SKM-1 (cell line): ENCODE measurements at regions not wholly inside any gene's neighbourhood (a gene's known extent, or its start where the extent isn't known, plus 50 kb on each side); places are given as distances from the start of the nearest gene placed in this dataset.
"Not testable (repeated sequence)": the region's sequence is repeated elsewhere in the genome, so short reads cannot be mapped to it uniquely, and the experiment has no call there.

Experiments used
- DNase-seq: peaks from one replicate; lab custom pipeline; 2025; ENCODE audit not compliant: unreplicated experiment; lab: John Stamatoyannopoulos, UW

- no peak for DNase-seq
Measured at GRCh38 chr4:84024405-84024804, 474.7 kb downstream of the NKX6-1 start.

DNA sequence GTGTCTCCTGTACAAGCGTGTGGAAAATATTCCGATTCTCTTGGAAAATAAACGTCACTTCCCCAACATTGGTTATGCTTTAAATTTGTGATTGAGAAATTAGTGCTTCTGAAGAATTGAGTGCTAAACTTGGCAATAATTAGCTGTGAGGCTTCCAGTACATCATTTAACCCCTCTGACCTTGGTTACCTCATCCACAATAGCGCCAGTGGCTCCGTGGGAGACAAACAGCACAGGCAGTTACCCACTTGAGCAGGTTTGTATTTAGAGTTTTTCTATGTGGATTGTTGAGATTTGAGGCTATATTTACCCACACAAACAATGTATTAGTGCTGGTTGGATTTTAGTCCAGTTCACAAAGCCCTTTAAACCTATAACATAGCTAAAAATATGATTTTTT is 476.5 kb downstream of the NKX6-1 start:
- DNase-seq = no peak

- no peak for DNase-seq
Measured at GRCh38 chr4:84019626-84020025, 479.5 kb downstream of the NKX6-1 start.

DNA sequence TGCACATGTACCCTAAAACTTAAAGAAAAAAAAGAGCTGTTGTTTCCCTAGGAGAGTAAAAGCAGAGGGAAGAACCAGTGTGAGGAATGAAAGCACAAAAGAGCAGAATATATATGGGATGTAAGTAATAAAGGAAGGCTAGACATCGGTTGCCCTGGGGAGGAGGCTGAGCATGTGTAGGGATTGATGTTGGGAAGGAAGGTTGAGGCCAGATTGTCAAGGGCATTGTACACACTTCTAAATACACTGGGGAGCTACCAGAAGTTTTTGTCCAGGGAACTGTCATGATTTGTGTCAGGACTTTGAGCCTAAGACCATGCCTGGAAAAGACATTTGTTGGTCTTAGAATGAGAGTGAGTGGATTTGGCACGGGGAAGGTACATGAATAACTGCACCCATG is 467.1 kb downstream of the GPAT3 start:
- no peak for DNase-seq

DNA sequence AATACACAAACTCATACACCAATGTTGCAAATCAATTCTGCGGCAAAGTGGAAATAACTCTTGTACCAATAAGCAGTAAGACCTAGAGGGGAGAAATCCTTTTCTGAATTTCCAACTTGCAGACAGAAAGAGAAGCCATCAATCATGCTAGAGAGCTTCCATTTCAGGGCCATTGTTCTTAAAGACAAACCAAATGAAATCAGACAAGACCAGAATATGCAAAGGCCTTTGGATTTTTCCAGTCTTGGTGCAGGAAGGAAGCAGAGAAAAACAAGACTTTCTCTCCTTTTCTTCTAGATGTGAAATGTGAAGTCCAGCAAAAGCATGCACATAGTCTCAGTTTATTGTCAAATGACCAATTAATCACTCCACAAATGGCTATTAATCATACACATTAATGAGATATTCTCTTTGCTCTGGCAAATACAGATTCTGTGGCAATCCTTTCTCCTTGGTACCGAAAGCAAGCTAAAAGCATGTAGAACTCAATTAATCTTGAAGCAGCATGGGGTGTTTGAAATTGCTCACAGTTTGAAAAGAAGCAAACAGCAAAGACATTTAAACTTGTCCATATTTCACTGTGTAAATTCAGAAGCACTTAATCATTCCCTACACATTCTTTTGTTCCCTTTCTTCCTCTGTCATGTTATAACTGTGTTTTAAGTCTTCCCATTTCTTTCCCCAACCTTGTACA is 466.1 kb downstream of the GPAT3 start:
- no peak for DNase-seq

- DNase-seq = no peak
Measured at GRCh38 chr4:83996254-83996653, 460.3 kb downstream of the GPAT3 start.

DNA sequence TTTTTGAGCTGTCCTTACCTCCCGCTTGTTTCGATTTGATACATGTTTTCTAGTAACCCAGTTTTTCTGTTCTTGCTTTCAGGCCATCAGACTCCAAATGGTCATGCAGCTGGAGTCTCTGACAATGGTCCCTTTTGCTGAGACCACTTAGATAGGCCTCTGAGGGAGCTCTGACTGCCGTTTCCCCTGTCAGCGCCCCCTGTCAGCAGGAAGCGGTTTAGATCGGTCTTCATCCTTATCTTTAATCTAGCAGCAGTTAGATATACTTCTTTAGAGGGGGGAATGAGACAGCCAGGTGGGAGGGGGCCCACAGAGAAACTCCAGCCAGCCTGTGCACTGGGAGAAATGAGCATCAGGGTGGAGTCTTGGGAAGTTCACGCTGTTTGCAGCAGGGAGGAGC is 457.9 kb downstream of the GPAT3 start:
- DNase-seq = no peak

- no peak for DNase-seq
Measured at GRCh38 chr4:83989835-83990234, 453.9 kb downstream of the GPAT3 start.

- DNase-seq = no peak
Measured at GRCh38 chr4:83981156-83981555, 445.2 kb downstream of the GPAT3 start.

DNA sequence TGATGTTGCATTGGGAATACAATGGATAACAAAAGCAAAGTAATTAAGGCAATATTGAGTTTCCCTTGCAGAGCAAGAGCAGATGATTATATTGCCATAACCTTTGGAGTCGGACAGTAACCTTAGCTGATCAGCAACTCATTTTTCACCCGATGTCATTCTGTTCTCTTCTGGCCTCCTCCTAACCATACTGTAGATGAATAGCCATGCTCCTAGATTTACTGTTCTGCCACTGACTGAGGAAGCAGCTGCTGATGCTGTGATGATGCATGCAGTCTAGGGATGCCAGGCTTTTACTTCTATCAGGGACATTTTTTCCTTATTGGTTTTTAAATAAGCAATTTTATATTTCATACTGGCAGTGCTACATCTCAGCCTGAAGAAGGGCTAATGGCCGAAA is 443.9 kb downstream of the GPAT3 start:
- no peak for DNase-seq

DNA sequence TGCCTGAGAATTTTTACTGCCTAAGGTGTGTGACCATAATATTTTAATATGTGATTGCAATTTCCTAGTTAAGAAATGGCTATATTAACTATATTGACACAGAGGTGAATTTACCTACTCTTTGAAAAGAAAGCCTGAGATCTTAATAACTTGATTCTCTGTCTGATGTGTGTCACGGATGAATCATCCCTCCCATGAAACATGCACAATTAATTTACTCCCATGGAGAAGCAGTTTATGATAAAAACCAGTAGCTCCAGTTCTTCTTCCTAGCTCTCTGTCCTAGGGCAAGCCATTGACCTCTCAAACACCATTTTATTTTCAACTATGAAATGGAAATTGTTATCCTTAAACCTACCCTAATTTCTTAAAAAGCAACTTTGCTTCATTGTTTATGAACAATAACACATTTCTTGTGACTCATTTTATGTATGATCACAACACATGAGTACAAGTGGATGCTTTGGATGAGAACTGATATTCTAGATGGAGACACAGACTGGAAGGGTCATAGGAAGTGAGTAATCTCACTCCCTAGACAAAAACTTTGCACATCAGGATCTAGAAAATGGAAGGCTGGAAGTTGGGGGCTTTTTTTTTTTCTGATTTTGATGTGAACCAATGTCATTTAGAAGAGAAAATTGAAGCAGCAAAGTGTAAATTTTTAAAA is 438.3 kb downstream of the GPAT3 start:
- no peak for DNase-seq

DNA sequence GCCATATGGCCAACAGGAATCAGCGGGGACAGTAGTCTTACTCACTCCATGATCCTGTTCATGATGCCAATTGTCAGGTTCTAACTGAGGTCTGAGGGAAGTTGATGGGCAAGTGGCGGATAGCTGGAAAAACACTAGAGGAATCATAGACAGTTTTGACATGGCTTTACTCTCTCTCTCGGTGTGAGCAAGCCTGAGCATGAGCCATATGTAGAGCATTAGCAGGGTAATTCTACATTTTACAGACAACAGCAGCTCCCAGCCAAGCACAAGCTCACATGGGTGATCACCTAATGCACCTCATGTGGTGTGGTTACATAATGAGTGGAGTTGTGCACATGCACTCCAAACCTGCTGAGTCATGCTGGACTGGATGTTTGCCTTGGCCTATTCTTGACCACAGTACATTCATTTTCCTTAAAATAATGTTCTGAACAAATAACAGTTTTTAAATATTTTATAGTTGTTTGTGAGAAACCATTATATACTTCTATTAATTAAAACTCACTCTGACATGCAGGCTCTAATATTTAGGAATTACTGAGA is 429.2 kb downstream of the GPAT3 start:
- no peak for DNase-seq

- DNase-seq = no peak
Measured at GRCh38 chr4:83962492-83962891, 426.6 kb downstream of the GPAT3 start.

GRCh38 chr4:83961575-83961974 is 425.7 kb downstream of the GPAT3 start:
- DNase-seq = no peak

DNA sequence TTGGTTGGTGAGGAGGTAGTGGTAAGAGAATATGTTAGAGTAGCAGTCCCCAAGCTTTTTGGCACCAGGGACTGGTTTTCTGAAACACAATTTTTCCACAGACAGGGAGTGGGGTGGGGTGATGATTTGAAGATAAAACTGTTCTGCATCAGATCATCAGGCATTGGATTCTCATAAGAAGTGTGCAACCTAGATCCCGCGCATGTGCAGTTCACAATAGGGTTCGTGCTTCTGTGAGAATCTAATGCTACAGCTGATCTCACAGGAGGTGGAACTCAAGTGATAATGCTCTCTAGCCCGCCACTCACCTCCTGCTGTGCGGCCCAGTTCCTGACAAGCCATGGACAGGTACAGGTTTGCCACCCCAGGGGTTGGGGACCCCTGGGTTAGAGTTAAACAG is 423.3 kb downstream of the GPAT3 start:
- no peak for DNase-seq

DNA sequence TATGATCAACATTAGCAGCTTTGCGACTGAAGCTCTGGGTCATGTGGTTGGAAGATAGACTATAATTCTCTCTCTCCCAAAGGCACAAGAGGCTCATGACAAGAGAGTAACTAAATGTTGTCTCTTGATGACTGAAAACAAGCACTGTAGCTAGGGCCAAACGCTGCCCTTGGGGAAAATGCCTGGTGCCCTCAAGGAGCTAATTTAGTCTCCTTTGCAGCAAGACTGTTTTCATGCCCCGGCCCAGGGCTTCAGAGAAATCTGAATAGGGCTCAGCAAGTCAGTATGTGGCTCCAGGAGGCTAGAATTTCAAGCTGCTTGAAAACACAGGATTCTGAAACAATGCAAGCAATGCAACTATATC is 411.9 kb downstream of the GPAT3 start:
- DNase-seq = no peak

- no peak for DNase-seq
Measured at GRCh38 chr4:83947125-83947829, 411.4 kb downstream of the GPAT3 start.

DNA sequence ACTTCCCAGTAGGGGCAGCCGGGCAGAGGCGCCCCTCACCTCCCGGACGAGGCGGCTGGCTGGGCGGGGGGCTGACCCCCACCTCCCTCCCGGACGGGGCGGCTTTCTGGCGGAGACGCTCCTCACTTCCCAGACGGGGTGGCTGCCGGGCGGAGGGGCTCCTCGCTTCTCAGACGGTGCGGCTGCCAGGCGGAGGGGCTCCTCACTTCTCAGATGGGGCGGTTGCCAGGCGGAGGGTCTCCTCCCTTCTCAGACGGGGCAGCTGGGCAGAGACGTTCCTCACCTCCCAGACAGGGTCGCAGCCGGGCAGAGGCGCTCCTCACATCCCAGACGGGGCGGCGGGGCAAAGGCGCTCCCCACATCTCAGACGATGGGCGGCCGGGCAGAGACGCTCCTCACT is 407.8 kb downstream of the GPAT3 start:
- DNase-seq = not testable (repeated sequence)

GRCh38 chr4:83932750-83933391 is 397.0 kb downstream of the GPAT3 start:
- DNase-seq = no peak

DNA sequence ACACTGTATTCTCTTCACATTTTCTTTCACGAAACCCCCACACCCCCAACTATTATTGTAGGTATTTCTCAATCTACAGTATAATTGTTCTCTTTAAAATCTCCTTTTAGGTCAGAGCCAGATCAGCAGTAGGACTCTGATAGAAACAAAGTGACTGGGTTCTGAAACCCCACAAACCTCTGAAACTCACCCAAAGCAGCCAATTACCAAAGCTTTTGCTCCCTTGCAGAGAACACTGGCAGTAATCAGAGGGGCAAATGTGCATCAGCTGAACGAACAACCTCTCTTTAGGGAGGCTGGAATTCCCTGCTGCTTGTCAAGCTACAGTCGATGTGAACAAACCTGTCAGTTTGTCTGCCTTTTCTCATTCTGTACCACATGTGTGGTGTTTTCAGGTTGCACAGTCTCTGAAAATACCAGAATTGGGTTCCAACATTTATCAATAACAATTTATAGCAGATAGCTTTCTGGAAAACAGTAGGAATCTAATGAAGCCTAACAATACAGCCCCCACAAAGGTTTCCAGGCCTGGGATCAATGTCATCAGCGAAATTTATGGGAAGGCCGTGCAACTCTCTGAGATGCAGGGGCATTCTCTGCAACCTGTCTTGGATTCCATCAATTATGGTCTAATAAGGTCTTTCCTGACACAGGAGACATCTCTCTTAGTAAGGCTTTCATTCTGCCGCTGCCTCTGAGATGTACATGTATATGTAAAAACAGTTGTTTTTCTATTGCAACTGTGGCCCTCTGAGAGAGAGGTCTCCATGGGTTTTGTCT is 395.9 kb downstream of the GPAT3 start:
- no peak for DNase-seq

GRCh38 chr4:83929550-83929949 is 393.6 kb downstream of the GPAT3 start:
- DNase-seq = no peak
